ENCODE measurements at regions not wholly inside any gene's neighbourhood (a gene's known extent, or its start where the extent isn't known, plus 50 kb on each side); places are given as distances from the start of the nearest gene placed in this dataset.

GRCh38 chrX:96568071-96568470, 116.6 kb upstream of the DIAPH2 start:
- TF ChIP-seq, protein P1, sequence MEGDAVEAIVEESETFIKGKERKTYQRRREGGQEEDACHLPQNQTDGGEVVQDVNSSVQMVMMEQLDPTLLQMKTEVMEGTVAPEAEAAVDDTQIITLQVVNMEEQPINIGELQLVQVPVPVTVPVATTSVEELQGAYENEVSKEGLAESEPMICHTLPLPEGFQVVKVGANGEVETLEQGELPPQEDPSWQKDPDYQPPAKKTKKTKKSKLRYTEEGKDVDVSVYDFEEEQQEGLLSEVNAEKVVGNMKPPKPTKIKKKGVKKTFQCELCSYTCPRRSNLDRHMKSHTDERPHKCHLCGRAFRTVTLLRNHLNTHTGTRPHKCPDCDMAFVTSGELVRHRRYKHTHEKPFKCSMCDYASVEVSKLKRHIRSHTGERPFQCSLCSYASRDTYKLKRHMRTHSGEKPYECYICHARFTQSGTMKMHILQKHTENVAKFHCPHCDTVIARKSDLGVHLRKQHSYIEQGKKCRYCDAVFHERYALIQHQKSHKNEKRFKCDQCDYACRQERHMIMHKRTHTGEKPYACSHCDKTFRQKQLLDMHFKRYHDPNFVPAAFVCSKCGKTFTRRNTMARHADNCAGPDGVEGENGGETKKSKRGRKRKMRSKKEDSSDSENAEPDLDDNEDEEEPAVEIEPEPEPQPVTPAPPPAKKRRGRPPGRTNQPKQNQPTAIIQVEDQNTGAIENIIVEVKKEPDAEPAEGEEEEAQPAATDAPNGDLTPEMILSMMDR (IDR thresholded peaks at IDR 0.05), result no peak
- TF ChIP-seq POLR2A (IDR thresholded peaks at IDR 0.05), result no peak

Measured in testis (tissue), 2 donors.